ENCODE measurements at regions not wholly inside any gene's neighbourhood (a gene's known extent, or its start where the extent isn't known, plus 50 kb on each side); places are given as distances from the start of the nearest gene placed in this dataset.

- no peaks in the 10 kb centered on the region for H3K79me2 ChIP-seq (ENCODE audit: insufficient read depth, low read length)
- no peak overlapping the region for H3K27ac ChIP-seq (ENCODE audit: low read depth, low read length, poor library complexity, severe bottlenecking)
- no peak overlapping the region for H2AFZ ChIP-seq (ENCODE audit: low read length)
- no peaks in the 10 kb centered on the region for H3F3A ChIP-seq (ENCODE audit: insufficient read depth, low read length)
- TF ChIP-seq EZH2 (IDR thresholded peaks at IDR 0.05; ENCODE audit: borderline replicate concordance, low read length) (no peak), CTCF (IDR thresholded peaks at IDR 0.05; ENCODE audit: low read length) (no peak)
- H4K20me1 ChIP-seq (ENCODE audit: insufficient read depth, low read length): no peaks in the 10 kb centered on the region
- H3K4me1 ChIP-seq (ENCODE audit: insufficient read depth, low read length, severe bottlenecking): no peaks in the 10 kb centered on the region
- no peaks in the 10 kb centered on the region for H3K27me3 ChIP-seq (ENCODE audit: insufficient read depth, low read length)
- H3K9ac ChIP-seq (ENCODE audit: low read length): no peak overlapping the region
- no peaks in the 10 kb centered on the region for H3K9me3 ChIP-seq (ENCODE audit: low read length)
- no peak overlapping the region for H3K4me3 ChIP-seq (ENCODE audit: low read depth, low read length, poor library complexity, severe bottlenecking)
- no peaks in the 10 kb centered on the region for H3K9me2 ChIP-seq (ENCODE audit: low read depth, low read length)
- H3K36me3 ChIP-seq (ENCODE audit: insufficient read depth, low read length): no peaks in the 10 kb centered on the region
- no peak overlapping the region for H3K4me2 ChIP-seq (ENCODE audit: low read length)
Observed at GRCh38 chr2:184302506-184302905, 295.8 kb upstream of the ZNF804A start.

- no peak overlapping the region for H3K27ac ChIP-seq (ENCODE audit: low read depth, low read length, poor library complexity, severe bottlenecking)
- H3K9me2 ChIP-seq (ENCODE audit: low read depth, low read length): no peaks in the 10 kb centered on the region
- no peak overlapping the region for H3K9ac ChIP-seq (ENCODE audit: low read length)
- no peaks in the 10 kb centered on the region for H3K27me3 ChIP-seq (ENCODE audit: insufficient read depth, low read length)
- no peaks in the 10 kb centered on the region for H3K9me3 ChIP-seq (ENCODE audit: low read length)
- no peak overlapping the region for H2AFZ ChIP-seq (ENCODE audit: low read length)
- no peaks in the 10 kb centered on the region for H3K79me2 ChIP-seq (ENCODE audit: insufficient read depth, low read length)
- H3K36me3 ChIP-seq (ENCODE audit: insufficient read depth, low read length): no peaks in the 10 kb centered on the region
- no peak for TF ChIP-seq CTCF (IDR thresholded peaks at IDR 0.05; ENCODE audit: low read length)
- no peak for TF ChIP-seq EZH2 (IDR thresholded peaks at IDR 0.05; ENCODE audit: borderline replicate concordance, low read length)
- H4K20me1 ChIP-seq (ENCODE audit: insufficient read depth, low read length): no peaks in the 10 kb centered on the region
- no peak overlapping the region for H3K4me3 ChIP-seq (ENCODE audit: low read depth, low read length, poor library complexity, severe bottlenecking)
- no peak overlapping the region for H3K4me2 ChIP-seq (ENCODE audit: low read length)
- no peaks in the 10 kb centered on the region for H3F3A ChIP-seq (ENCODE audit: insufficient read depth, low read length)
- no peaks in the 10 kb centered on the region for H3K4me1 ChIP-seq (ENCODE audit: insufficient read depth, low read length, severe bottlenecking)
Observed at GRCh38 chr2:184304006-184304405, 294.3 kb upstream of the ZNF804A start.

GRCh38 chr2:184305105-184305504, 293.2 kb upstream of the ZNF804A start:
- TF ChIP-seq CTCF (IDR thresholded peaks at IDR 0.05; ENCODE audit: low read length) (no peak), EZH2 (IDR thresholded peaks at IDR 0.05; ENCODE audit: borderline replicate concordance, low read length) (no peak)
- Histone ChIP-seq H3K9ac (ENCODE audit: low read length) (no peak overlapping the region), H3K79me2 (ENCODE audit: insufficient read depth, low read length) (no peaks in the 10 kb centered on the region), H3K27ac (ENCODE audit: low read depth, low read length, poor library complexity, severe bottlenecking) (no peak overlapping the region), H3K36me3 (ENCODE audit: insufficient read depth, low read length) (no peaks in the 10 kb centered on the region), H3F3A (ENCODE audit: insufficient read depth, low read length) (no peaks in the 10 kb centered on the region), H4K20me1 (ENCODE audit: insufficient read depth, low read length) (no peaks in the 10 kb centered on the region), H3K4me2 (ENCODE audit: low read length) (no peak overlapping the region), H3K9me2 (ENCODE audit: low read depth, low read length) (no peaks in the 10 kb centered on the region), H2AFZ (ENCODE audit: low read length) (no peak overlapping the region), H3K4me1 (ENCODE audit: insufficient read depth, low read length, severe bottlenecking) (no peaks in the 10 kb centered on the region), H3K9me3 (ENCODE audit: low read length) (no peaks in the 10 kb centered on the region), H3K27me3 (ENCODE audit: insufficient read depth, low read length) (no peaks in the 10 kb centered on the region), H3K4me3 (ENCODE audit: low read depth, low read length, poor library complexity, severe bottlenecking) (no peak overlapping the region)

All from OCI-LY1 (cell line).